IMR-90 (cell line): ENCODE measurements at regions not wholly inside any gene's neighbourhood (a gene's known extent, or its start where the extent isn't known, plus 50 kb on each side); places are given as distances from the start of the nearest gene placed in this dataset.

Source experiments
- ATAC-seq: fragments of 200-7000 bp; cut with Tn5 transposase; 2 replicates; pipeline ENCODE4 v1.9.1; 2020; ENCODE audit warnings: low read depth, mild to moderate bottlenecking, moderate library complexity
- BruUV-seq: library from RNA; stranded (reverse); fragments of 400-500 nt; replicated peaks from 2 replicates; lab custom pipeline; 2021; lab: Mats Ljungman, UMichigan
- CTCF ChIA-PET: fragments of 300-600 bp; formaldehyde crosslinking; extraction: SDS; loops from one replicate; lab custom pipeline; 2021; ENCODE audit warnings: antibody characterized with exemption; lab: Yijun Ruan, JAX
- POLR2A ChIA-PET: fragments of 300-600 bp; sonication (Branson Sonifier 250); formaldehyde crosslinking; loops from one replicate; lab custom pipeline; 2022; ENCODE audit warnings: antibody characterized with exemption; ENCODE audit not compliant: unreplicated experiment; lab: Charles Lee
- DNase-seq: peaks from one replicate; pipeline ENCODE4 v3.0.0; 2013
- H2AFZ ChIP-seq: replicated peaks from 2 replicates; pipeline ENCODE3; 2013; ENCODE audit warnings: low read length, mild to moderate bottlenecking; ENCODE audit not compliant: poor library complexity
- H2AK5ac ChIP-seq: 2 replicates; pipeline ENCODE4 v1.6.1; 2013; ENCODE audit warnings: low read depth, low read length, inconsistent platforms
- H2AK9ac ChIP-seq: replicated peaks from 2 replicates; pipeline ENCODE3; 2013; ENCODE audit warnings: mild to moderate bottlenecking, low read depth, low read length, moderate library complexity; ENCODE audit not compliant: poor library complexity
- H2BK120ac ChIP-seq: 2 replicates; pipeline ENCODE4 v1.6.1; 2013; ENCODE audit warnings: low read depth, low read length, inconsistent platforms
- H2BK15ac ChIP-seq: 3 replicates; pipeline ENCODE4 v1.6.1; 2013; ENCODE audit warnings: low read depth, low read length, inconsistent platforms
- H2BK20ac ChIP-seq: 2 replicates; pipeline ENCODE4 v1.6.1; 2013; ENCODE audit warnings: low read depth, mild to moderate bottlenecking, inconsistent platforms, low read length, moderate library complexity
- H2BK5ac ChIP-seq: 2 replicates; pipeline ENCODE4 v1.6.1; 2013; ENCODE audit warnings: mild to moderate bottlenecking, low read depth, low read length, inconsistent platforms; ENCODE audit not compliant: poor library complexity, severe bottlenecking
- H3K14ac ChIP-seq: replicated peaks from 2 replicates; pipeline ENCODE4 v1.6.1; 2013; ENCODE audit warnings: low read depth, low read length, inconsistent platforms
- H3K18ac ChIP-seq: 2 replicates; pipeline ENCODE4 v1.6.1; 2013; ENCODE audit warnings: low read depth, low read length, control low read depth
- H3K23ac ChIP-seq: 2 replicates; pipeline ENCODE4 v1.6.1; 2013; ENCODE audit warnings: low read depth, low read length, inconsistent platforms
- H3K27ac ChIP-seq: 2 replicates; pipeline ENCODE4 v1.5.1; 2013; ENCODE audit warnings: mild to moderate bottlenecking, control low read depth, low read length; ENCODE audit not compliant: insufficient read depth
- H3K27me3 ChIP-seq: 2 replicates; pipeline ENCODE4 v1.6.1; 2013; ENCODE audit warnings: low read length; ENCODE audit not compliant: control insufficient read depth, insufficient read depth
- H3K36me3 ChIP-seq: 2 replicates; pipeline ENCODE4 v1.6.1; 2013; ENCODE audit warnings: low read length, mixed read lengths; ENCODE audit not compliant: control insufficient read depth, insufficient read depth
- H3K4ac ChIP-seq: 2 replicates; pipeline ENCODE4 v1.6.1; 2013; ENCODE audit warnings: low read depth, low read length, inconsistent platforms
- H3K4me1 ChIP-seq: 2 replicates; pipeline ENCODE4 v1.6.1; 2013; ENCODE audit warnings: low read length, mixed read lengths; ENCODE audit not compliant: control insufficient read depth, insufficient read depth
- H3K4me2 ChIP-seq: 2 replicates; pipeline ENCODE4 v1.6.1; 2013; ENCODE audit warnings: low read depth, mild to moderate bottlenecking, control low read depth, low read length, moderate library complexity
- H3K4me3 ChIP-seq: 2 replicates; pipeline ENCODE4 v1.5.1; 2013; ENCODE audit warnings: low read depth, mild to moderate bottlenecking, control low read depth, low read length, moderate library complexity; ENCODE audit not compliant: insufficient read depth
- H3K56ac ChIP-seq: 2 replicates; pipeline ENCODE4 v1.6.1; 2013; ENCODE audit warnings: low read length, inconsistent platforms; ENCODE audit not compliant: insufficient read depth; ENCODE audit errors: extremely low read depth
- H3K79me1 ChIP-seq, 2 experiments: 2 replicates each; pipeline ENCODE4 v1.6.1; 2013; ENCODE audit warnings: low read length in 2 of 2, inconsistent platforms in 1 of 2, low read depth in 1 of 2
- H3K9ac ChIP-seq: 2 replicates; pipeline ENCODE4 v1.6.1; 2013; ENCODE audit warnings: low read depth, low read length, control low read depth
- H3K9me1 ChIP-seq: 2 replicates; pipeline ENCODE4 v1.6.1; 2013; ENCODE audit warnings: low read length, inconsistent platforms; ENCODE audit not compliant: insufficient read depth
- H3K9me3 ChIP-seq: 2 replicates; pipeline ENCODE4 v1.6.1; 2013; ENCODE audit warnings: low read length; ENCODE audit not compliant: control insufficient read depth, insufficient read depth
- H4K20me1 ChIP-seq: 2 replicates; pipeline ENCODE4 v1.6.1; 2013; ENCODE audit warnings: low read length, inconsistent platforms; ENCODE audit not compliant: insufficient read depth
- H4K5ac ChIP-seq: 2 replicates; pipeline ENCODE4 v1.6.1; 2013; ENCODE audit warnings: mild to moderate bottlenecking, low read depth, low read length, control low read depth
- H4K8ac ChIP-seq, 2 experiments: 2 replicates each; pipeline ENCODE4 v1.6.1; 2013; ENCODE audit warnings: low read depth in 2 of 2, low read length in 2 of 2, control low read depth in 1 of 2, inconsistent platforms in 1 of 2
- H4K91ac ChIP-seq: 2 replicates; pipeline ENCODE4 v1.6.1; 2013; ENCODE audit warnings: low read depth, low read length, inconsistent platforms; ENCODE audit not compliant: insufficient read depth
- CEBPB ChIP-seq: IDR thresholded peaks from 2 replicates; pipeline ENCODE4 v1.6.1; 2012; ENCODE audit warnings: low read depth, low read length, improper control_type of control experiment
- MAFK ChIP-seq: IDR thresholded peaks from 2 replicates; pipeline ENCODE4 v1.6.1; 2012; ENCODE audit warnings: low read depth, low read length, improper control_type of control experiment
- MAZ ChIP-seq: IDR thresholded peaks from 2 replicates; pipeline ENCODE4 v1.6.1; 2012; ENCODE audit warnings: low read depth, mild to moderate bottlenecking, low read length, improper control_type of control experiment, moderate library complexity, borderline replicate concordance
- MXI1 ChIP-seq: IDR thresholded peaks from 2 replicates; pipeline ENCODE4 v1.6.1; 2012; ENCODE audit warnings: low read depth, mild to moderate bottlenecking, low read length, moderate library complexity, borderline replicate concordance
- RAD21 ChIP-seq: IDR thresholded peaks from 2 replicates; pipeline ENCODE4 v1.6.1; 2012; ENCODE audit warnings: low read length, improper control_type of control experiment
- WGBS, 2 experiments: methylation state at CpG; one replicate each; pipeline versions ENCODE4 v1.1.5 to v1.1.7; 2013; ENCODE audit warnings: missing lambda C conversion rate in 2 of 2; ENCODE audit not compliant: insufficient read length in 1 of 2; ENCODE audit errors: extremely low coverage in 2 of 2; 5-methylcytosine and 5-hydroxymethylcytosine counted together
- dilution Hi-C: fragments of 300-500 bp; cut with HindIII; formaldehyde crosslinking; loops from one replicate; pipeline ENCODE4 v1.14.3; 2018; ENCODE audit warnings: low sequenced_read_pairs; ENCODE audit not compliant: unreplicated experiment
- in situ Hi-C: fragments of 300-500 bp; cut with MboI; formaldehyde crosslinking; loops from 3 replicates; pipeline ENCODE4 v1.14.3; 2019; ENCODE audit warnings: low sequenced_read_pairs, inconsistent platforms, mixed read lengths
- intact Hi-C: fragments of 100-400 bp; cut with micrococcal nuclease; formaldehyde crosslinking; loops from 2 replicates; pipeline ENCODE4 v1.10.0; 2022

DNA sequence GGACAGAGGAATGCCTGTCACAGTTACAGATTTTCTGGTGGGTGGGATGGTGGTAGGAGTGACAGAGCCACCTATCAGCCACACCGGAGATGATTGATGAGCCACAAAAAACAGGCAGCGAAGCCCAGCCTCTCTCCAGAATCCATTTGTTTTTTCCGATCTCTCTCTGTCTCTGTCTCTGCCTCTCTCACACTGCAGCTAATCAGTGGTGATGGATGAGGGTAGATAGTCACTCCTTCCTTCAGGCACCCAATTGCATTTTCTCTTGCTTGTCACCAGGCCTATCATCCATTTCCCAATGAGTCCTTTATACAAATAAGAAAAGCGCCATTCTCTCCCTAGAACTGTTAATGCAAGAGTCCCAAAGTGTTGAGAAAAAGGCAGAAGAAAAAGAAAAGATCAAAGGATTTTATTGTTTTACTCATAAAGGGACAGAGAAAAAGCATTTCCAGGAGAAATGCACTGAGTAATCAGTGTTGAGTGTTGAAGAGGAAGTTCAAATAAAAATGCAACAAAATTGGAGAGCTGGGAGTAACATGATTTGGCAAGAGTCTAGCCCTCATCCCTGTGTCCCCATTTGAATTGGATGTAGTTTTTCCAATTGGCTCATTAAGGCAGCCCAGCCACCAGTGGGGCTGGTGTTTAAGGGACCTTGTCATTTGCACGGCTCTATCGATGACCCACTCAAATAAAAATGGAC is 1089.3 kb downstream of the TUSC7 start:
- Histone ChIP-seq H2BK15ac (no peak overlapping the region), H3K79me1 (no peaks in the 10 kb centered on the region), H4K8ac (no peak overlapping the region), H4K5ac (no peak overlapping the region), H2BK20ac (no peak overlapping the region), H3K4me1 (peaks cover 2% of the 10 kb centered on the region), H2AFZ (no peak overlapping the region), H3K9ac (no peak overlapping the region), H3K56ac (no peak overlapping the region), H2AK5ac (no peak overlapping the region), H2AK9ac (no peak overlapping the region), H3K4me3 (no peak overlapping the region), H3K4ac (no peak overlapping the region), H4K20me1 (no peaks in the 10 kb centered on the region), H3K27ac (no peak overlapping the region), H3K18ac (no peak overlapping the region), H3K36me3 (no peaks in the 10 kb centered on the region), H3K14ac (no peak overlapping the region), H3K27me3 (no peaks in the 10 kb centered on the region), H3K9me1 (no peaks in the 10 kb centered on the region), H2BK120ac (no peak overlapping the region), H2BK5ac (no peak overlapping the region), H3K9me3 (no peaks in the 10 kb centered on the region), H3K4me2 (no peak overlapping the region), H3K23ac (no peak overlapping the region), H4K91ac (no peak overlapping the region)
- dilution Hi-C loops: no loop called here
- ATAC-seq (no peak), DNase-seq (no peak)
- POLR2A ChIA-PET: no interaction called here
- CTCF ChIA-PET: interaction anchor here (0.9 kb wide), 1 partner anchor 9 kb away, joined by 3 read pairs; no protein-coding TSS in a partner anchor
- WGBS, 2 experiments: no CpG with 5 or more reads among the region's 6 CpGs
- BruUV-seq: no TSS peak
- in situ Hi-C loops: no loop called here
- intact Hi-C loops: no loop called here
- TF ChIP-seq CEBPB: no peak
- TF ChIP-seq MXI1: no peak
- no peak for TF ChIP-seq RAD21
- TF ChIP-seq MAFK: no peak
- no peak for TF ChIP-seq MAZ
